GM12878 (cell line): ENCODE measurements at regions not wholly inside any gene's neighbourhood (a gene's known extent, or its start where the extent isn't known, plus 50 kb on each side); places are given as distances from the start of the nearest gene placed in this dataset.

Source experiments
- ATAC-seq: fragments of 200-7000 bp; cut with Tn5 transposase; 3 replicates; pipeline ENCODE4 v1.9.1; 2020; ENCODE audit warnings: mild to moderate bottlenecking, moderate library complexity
- BruUV-seq: library from RNA; stranded (reverse); fragments of 400-500 nt; replicated peaks from 2 replicates; lab custom pipeline; 2021; lab: Mats Ljungman, UMichigan
- CTCF ChIA-PET: fragments of 300-600 bp; sonication (Branson Sonifier 250); formaldehyde crosslinking; extraction: SDS; loops from one replicate; lab custom pipeline; 2021; ENCODE audit warnings: inconsistent platforms; lab: Yijun Ruan, JAX
- POLR2A ChIA-PET: fragments of 350-600 bp; formaldehyde crosslinking; extraction: SDS; loops from one replicate; lab custom pipeline; 2021; ENCODE audit warnings: inconsistent platforms; lab: Charles Lee
- RAD21 ChIA-PET: fragments of 300-600 bp; sonication (Branson Sonifier 250); formaldehyde crosslinking; loops from one replicate; lab custom pipeline; 2023; ENCODE audit warnings: antibody characterized with exemption; ENCODE audit not compliant: unreplicated experiment; lab: Charles Lee
- SMC1A ChIA-PET: fragments of 300-600 bp; sonication (Branson Sonifier 250); formaldehyde crosslinking; loops from one replicate; lab custom pipeline; 2023; ENCODE audit not compliant: unreplicated experiment, uncharacterized antibody; lab: Charles Lee
- DNase-seq: peaks from one replicate; pipeline ENCODE4 v3.0.0-alpha.2; 2011; ENCODE audit warnings: low read depth, low spot score
- FAIRE-seq: peaks from 3 replicates; lab custom pipeline; 2011; peaks lifted over from hg19 to GRCh38; lab: Jason Lieb, UNC
- H2AFZ ChIP-seq: 2 replicates; pipeline ENCODE4 v1.6.0; 2011; ENCODE audit warnings: low read depth, low read length, control low read depth; ENCODE audit not compliant: control insufficient read depth
- H3K27ac ChIP-seq: 2 replicates; pipeline ENCODE4 v1.5.1; 2011; ENCODE audit warnings: control low read depth; ENCODE audit not compliant: control insufficient read depth, insufficient read depth
- H3K27me3 ChIP-seq, 2 experiments: replicated peaks in 1 of 2; 2 replicates each; pipeline versions ENCODE4 v1.6.0 to v1.6.1; 2011; ENCODE audit warnings: low read length in 1 of 2; ENCODE audit not compliant: control insufficient read depth in 2 of 2, insufficient read depth in 2 of 2
- H3K36me3 ChIP-seq, 2 experiments: 2 replicates each; pipeline ENCODE4 v1.5.1; 2011; ENCODE audit warnings: low read length in 1 of 2; ENCODE audit not compliant: control insufficient read depth in 2 of 2, insufficient read depth in 2 of 2
- H3K4me1 ChIP-seq: 2 replicates; pipeline ENCODE4 v1.6.1; 2011; ENCODE audit warnings: mild to moderate bottlenecking, low read length, moderate library complexity, mixed read lengths; ENCODE audit not compliant: control insufficient read depth, insufficient read depth
- H3K4me2 ChIP-seq: 2 replicates; pipeline ENCODE4 v1.6.0; 2011; ENCODE audit warnings: control low read depth; ENCODE audit not compliant: control insufficient read depth, insufficient read depth
- H3K4me3 ChIP-seq: fragments of 200-600 bp; sonication (generic); 2 replicates; pipeline ENCODE4 v1.5.1; 2016
- H3K79me2 ChIP-seq: 2 replicates; pipeline ENCODE4 v1.6.0; 2011; ENCODE audit warnings: low read length; ENCODE audit not compliant: control insufficient read depth, insufficient read depth
- H3K9ac ChIP-seq: 2 replicates; pipeline ENCODE4 v1.8.0; 2011; ENCODE audit warnings: low read length, control low read depth, mixed read lengths; ENCODE audit not compliant: control insufficient read depth, insufficient read depth
- H3K9me3 ChIP-seq: replicated peaks from 3 replicates; pipeline ENCODE4 v1.5.1; 2011; ENCODE audit warnings: mild to moderate bottlenecking, low read length; ENCODE audit not compliant: control insufficient read depth, insufficient read depth
- H4K20me1 ChIP-seq: 2 replicates; pipeline ENCODE4 v1.6.0; 2011; ENCODE audit not compliant: control insufficient read depth, insufficient read depth
- CBFB ChIP-seq: IDR thresholded peaks from 2 replicates; pipeline ENCODE4 v1.6.1; 2016; ENCODE audit warnings: antibody characterized with exemption, low read depth
- SUPT20H ChIP-seq: IDR thresholded peaks from 2 replicates; pipeline ENCODE4 v1.6.1; 2011; ENCODE audit warnings: low read depth, mild to moderate bottlenecking, low read length, moderate library complexity, borderline replicate concordance; ENCODE audit not compliant: control insufficient read depth
- WGBS: methylation state at CpG from one replicate; pipeline ENCODE4 v1.1.6; 2016; ENCODE audit warnings: low lambda C conversion rate; ENCODE audit not compliant: insufficient replicate concordance, insufficient coverage; ENCODE audit errors: missing lambda C conversion rate; 5-methylcytosine and 5-hydroxymethylcytosine counted together
- in situ Hi-C: fragments of 300-500 bp; cut with MboI; formaldehyde crosslinking; loops from 9 replicates; pipeline ENCODE4 v1.14.3; 2018; ENCODE audit warnings: mixed read lengths
- intact Hi-C: fragments of 100-400 bp; cut with micrococcal nuclease; formaldehyde crosslinking; loops from one replicate; pipeline ENCODE4 v1.14.2; 2022; ENCODE audit not compliant: unreplicated experiment
- TF ChIP-seq, protein P1 (sequence below): IDR thresholded peaks from 2 replicates; pipeline ENCODE4 v1.6.1; 2011; ENCODE audit warnings: borderline replicate concordance, low read depth, mild to moderate bottlenecking, moderate library complexity, low read length; ENCODE audit not compliant: insufficient read depth, poor library complexity, severe bottlenecking
- TF ChIP-seq, protein P2 (sequence below): fragments of 450-650 bp; IDR thresholded peaks from 2 replicates; pipeline ENCODE4 v1.6.1; 2016; ENCODE audit warnings: mild to moderate bottlenecking
- TF ChIP-seq, protein P3 (sequence below): fragments of 450-650 bp; IDR thresholded peaks from 2 replicates; pipeline ENCODE4 v1.6.1; 2017; ENCODE audit warnings: antibody characterized with exemption, mild to moderate bottlenecking, moderate library complexity
- TF ChIP-seq, protein P4 (sequence below): fragments of 450-650 bp; IDR thresholded peaks from 2 replicates; pipeline ENCODE4 v1.6.1; 2017; ENCODE audit warnings: borderline replicate concordance

DNA sequence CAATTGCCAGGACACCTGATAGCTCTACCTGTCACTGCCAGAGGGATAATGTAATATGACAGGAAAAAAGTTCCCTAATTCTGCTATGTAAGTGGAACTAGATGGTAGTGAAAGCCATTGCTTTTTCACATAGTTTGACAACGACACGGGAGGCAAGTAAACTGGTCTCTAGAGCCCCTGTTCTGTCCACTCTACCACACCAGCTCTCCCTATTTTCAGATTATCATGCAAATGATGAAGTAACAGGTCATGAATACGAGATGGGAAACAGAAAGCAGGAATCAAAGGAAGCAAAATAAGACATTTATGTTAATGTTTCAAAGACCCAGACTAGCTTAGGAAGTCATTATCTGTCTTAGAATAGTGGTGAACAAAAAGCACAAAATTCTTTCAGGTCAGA, 56.2 kb downstream of the TAF11L14 start:
- BruUV-seq, result no TSS peak
- no peaks in the 10 kb centered on the region for H3K9me3 ChIP-seq
- H3K4me1 ChIP-seq, result no peaks in the 10 kb centered on the region
- CTCF ChIA-PET, result no interaction called here
- in situ Hi-C loops, result no loop called here
- RAD21 ChIA-PET, result no interaction called here
- SMC1A ChIA-PET, result no interaction called here
- no peaks in the 10 kb centered on the region for H3K36me3 ChIP-seq
- no peak overlapping the region for H3K27ac ChIP-seq
- WGBS, result 0% methylated on average over 3 of the region's 3 CpGs
- no peak for ATAC-seq
- H3K27me3 ChIP-seq, result no peaks in the 10 kb centered on the region
- H3K79me2 ChIP-seq, result no peaks in the 10 kb centered on the region
- no peak overlapping the region for H3K4me3 ChIP-seq
- intact Hi-C loops, result no loop called here
- no peak overlapping the region for H2AFZ ChIP-seq
- no peak overlapping the region for H3K4me2 ChIP-seq
- no peak for FAIRE-seq
- DNase-seq, result no peak
- TF ChIP-seq SUPT20H (no peak), CBFB (no peak)
- TF ChIP-seq, protein P1, sequence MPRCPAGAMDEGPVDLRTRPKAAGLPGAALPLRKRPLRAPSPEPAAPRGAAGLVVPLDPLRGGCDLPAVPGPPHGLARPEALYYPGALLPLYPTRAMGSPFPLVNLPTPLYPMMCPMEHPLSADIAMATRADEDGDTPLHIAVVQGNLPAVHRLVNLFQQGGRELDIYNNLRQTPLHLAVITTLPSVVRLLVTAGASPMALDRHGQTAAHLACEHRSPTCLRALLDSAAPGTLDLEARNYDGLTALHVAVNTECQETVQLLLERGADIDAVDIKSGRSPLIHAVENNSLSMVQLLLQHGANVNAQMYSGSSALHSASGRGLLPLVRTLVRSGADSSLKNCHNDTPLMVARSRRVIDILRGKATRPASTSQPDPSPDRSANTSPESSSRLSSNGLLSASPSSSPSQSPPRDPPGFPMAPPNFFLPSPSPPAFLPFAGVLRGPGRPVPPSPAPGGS, result no peak
- TF ChIP-seq, protein P2, sequence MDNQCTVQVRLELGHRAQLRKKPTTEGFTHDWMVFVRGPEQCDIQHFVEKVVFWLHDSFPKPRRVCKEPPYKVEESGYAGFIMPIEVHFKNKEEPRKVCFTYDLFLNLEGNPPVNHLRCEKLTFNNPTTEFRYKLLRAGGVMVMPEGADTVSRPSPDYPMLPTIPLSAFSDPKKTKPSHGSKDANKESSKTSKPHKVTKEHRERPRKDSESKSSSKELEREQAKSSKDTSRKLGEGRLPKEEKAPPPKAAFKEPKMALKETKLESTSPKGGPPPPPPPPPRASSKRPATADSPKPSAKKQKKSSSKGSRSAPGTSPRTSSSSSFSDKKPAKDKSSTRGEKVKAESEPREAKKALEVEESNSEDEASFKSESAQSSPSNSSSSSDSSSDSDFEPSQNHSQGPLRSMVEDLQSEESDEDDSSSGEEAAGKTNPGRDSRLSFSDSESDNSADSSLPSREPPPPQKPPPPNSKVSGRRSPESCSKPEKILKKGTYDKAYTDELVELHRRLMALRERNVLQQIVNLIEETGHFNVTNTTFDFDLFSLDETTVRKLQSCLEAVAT, result no peak
- TF ChIP-seq, protein P3, sequence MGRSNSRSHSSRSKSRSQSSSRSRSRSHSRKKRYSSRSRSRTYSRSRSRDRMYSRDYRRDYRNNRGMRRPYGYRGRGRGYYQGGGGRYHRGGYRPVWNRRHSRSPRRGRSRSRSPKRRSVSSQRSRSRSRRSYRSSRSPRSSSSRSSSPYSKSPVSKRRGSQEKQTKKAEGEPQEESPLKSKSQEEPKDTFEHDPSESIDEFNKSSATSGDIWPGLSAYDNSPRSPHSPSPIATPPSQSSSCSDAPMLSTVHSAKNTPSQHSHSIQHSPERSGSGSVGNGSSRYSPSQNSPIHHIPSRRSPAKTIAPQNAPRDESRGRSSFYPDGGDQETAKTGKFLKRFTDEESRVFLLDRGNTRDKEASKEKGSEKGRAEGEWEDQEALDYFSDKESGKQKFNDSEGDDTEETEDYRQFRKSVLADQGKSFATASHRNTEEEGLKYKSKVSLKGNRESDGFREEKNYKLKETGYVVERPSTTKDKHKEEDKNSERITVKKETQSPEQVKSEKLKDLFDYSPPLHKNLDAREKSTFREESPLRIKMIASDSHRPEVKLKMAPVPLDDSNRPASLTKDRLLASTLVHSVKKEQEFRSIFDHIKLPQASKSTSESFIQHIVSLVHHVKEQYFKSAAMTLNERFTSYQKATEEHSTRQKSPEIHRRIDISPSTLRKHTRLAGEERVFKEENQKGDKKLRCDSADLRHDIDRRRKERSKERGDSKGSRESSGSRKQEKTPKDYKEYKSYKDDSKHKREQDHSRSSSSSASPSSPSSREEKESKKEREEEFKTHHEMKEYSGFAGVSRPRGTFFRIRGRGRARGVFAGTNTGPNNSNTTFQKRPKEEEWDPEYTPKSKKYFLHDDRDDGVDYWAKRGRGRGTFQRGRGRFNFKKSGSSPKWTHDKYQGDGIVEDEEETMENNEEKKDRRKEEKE, result no peak
- TF ChIP-seq, protein P4, sequence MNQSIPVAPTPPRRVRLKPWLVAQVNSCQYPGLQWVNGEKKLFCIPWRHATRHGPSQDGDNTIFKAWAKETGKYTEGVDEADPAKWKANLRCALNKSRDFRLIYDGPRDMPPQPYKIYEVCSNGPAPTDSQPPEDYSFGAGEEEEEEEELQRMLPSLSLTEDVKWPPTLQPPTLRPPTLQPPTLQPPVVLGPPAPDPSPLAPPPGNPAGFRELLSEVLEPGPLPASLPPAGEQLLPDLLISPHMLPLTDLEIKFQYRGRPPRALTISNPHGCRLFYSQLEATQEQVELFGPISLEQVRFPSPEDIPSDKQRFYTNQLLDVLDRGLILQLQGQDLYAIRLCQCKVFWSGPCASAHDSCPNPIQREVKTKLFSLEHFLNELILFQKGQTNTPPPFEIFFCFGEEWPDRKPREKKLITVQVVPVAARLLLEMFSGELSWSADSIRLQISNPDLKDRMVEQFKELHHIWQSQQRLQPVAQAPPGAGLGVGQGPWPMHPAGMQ, result no peak
- H3K9ac ChIP-seq, result no peak overlapping the region
- no peaks in the 10 kb centered on the region for H4K20me1 ChIP-seq
- POLR2A ChIA-PET, result no interaction called here
